ACC112 (cell line): ENCODE measurements at regions not wholly inside any gene's neighbourhood (a gene's known extent, or its start where the extent isn't known, plus 50 kb on each side); places are given as distances from the start of the nearest gene placed in this dataset.

Experiments used
- H2AFZ ChIP-seq: fragments of 200-600 bp; sonication (generic); one replicate; pipeline ENCODE4 v1.6.0; 2017; ENCODE audit warnings: antibody characterized with exemption, low read length; ENCODE audit not compliant: unreplicated experiment
- H3K27ac ChIP-seq: fragments of 200-600 bp; sonication (generic); 2 replicates; pipeline ENCODE4 v1.5.1; 2014; ENCODE audit warnings: low read depth, mild to moderate bottlenecking, antibody characterized with exemption, low read length, moderate library complexity
- H3K27me3 ChIP-seq: fragments of 200-600 bp; sonication (generic); 2 replicates; pipeline ENCODE4 v1.6.1; 2014; ENCODE audit warnings: mild to moderate bottlenecking, antibody characterized with exemption, low read length, moderate library complexity, mixed read lengths; ENCODE audit not compliant: insufficient read depth
- H3K36me3 ChIP-seq: fragments of 200-600 bp; sonication (generic); 2 replicates; pipeline ENCODE4 v1.6.1; 2016; ENCODE audit warnings: mild to moderate bottlenecking, antibody characterized with exemption, low read length, moderate library complexity, mixed read lengths; ENCODE audit not compliant: insufficient read depth
- H3K4me1 ChIP-seq: fragments of 200-600 bp; sonication (generic); one replicate; pipeline ENCODE4 v1.6.1; 2016; ENCODE audit warnings: low read length, mixed read lengths; ENCODE audit not compliant: insufficient read depth, unreplicated experiment, control insufficient read depth
- H3K4me3 ChIP-seq: fragments of 200-600 bp; sonication (generic); 2 replicates; pipeline ENCODE4 v1.5.1; 2014; ENCODE audit warnings: mild to moderate bottlenecking, low read depth, low read length
- H3K79me2 ChIP-seq: fragments of 200-600 bp; sonication (generic); one replicate; pipeline ENCODE4 v1.6.0; 2016; ENCODE audit warnings: low read length; ENCODE audit not compliant: control insufficient read depth, unreplicated experiment, insufficient read depth

- no peak overlapping the region for H3K27ac ChIP-seq
- peaks cover 12% of the 10 kb centered on the region for H3K4me1 ChIP-seq
- H3K36me3 ChIP-seq = no peaks in the 10 kb centered on the region
- peaks cover 33% of the 10 kb centered on the region for H3K27me3 ChIP-seq
- H3K79me2 ChIP-seq = no peaks in the 10 kb centered on the region
- no peak overlapping the region for H3K4me3 ChIP-seq
- H2AFZ ChIP-seq = no peak overlapping the region
These were observed 178.8 kb downstream of the OPA1 start for GRCh38 chr3:193771653-193772421.

DNA sequence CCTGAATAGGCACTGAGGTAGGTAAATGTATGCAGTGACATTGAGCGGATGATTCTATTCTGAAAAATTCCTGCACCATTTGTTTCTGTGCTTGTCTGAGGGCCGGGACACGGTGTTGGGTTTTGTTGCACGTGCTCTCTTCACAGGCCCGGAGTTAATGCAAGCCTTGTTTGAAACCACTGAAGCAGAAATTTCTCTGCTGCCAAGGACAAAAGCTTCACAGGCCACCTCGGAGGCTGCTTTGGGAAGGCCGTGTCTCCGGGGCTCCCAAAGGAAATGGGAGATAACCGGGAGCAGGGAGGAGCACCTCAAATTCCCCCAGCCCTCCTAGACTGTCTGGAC lies 179.4 kb downstream of the OPA1 start:
- no peak overlapping the region for H3K27ac ChIP-seq
- no peak overlapping the region for H2AFZ ChIP-seq
- H3K27me3 ChIP-seq = peaks cover 38% of the 10 kb centered on the region
- no peak overlapping the region for H3K4me3 ChIP-seq
- H3K79me2 ChIP-seq = no peaks in the 10 kb centered on the region
- H3K4me1 ChIP-seq = peaks cover 11% of the 10 kb centered on the region
- H3K36me3 ChIP-seq = no peaks in the 10 kb centered on the region

GRCh38 chr3:193773266-193774220 lies 180.5 kb downstream of the OPA1 start:
- H3K4me3 ChIP-seq = no peak overlapping the region
- peaks cover 46% of the 10 kb centered on the region for H3K27me3 ChIP-seq
- no peak overlapping the region for H3K27ac ChIP-seq
- no peak overlapping the region for H2AFZ ChIP-seq
- no peaks in the 10 kb centered on the region for H3K36me3 ChIP-seq
- no peaks in the 10 kb centered on the region for H3K79me2 ChIP-seq
- peaks cover under 1% of the 10 kb centered on the region for H3K4me1 ChIP-seq

GRCh38 chr3:193774272-193774915 lies 181.4 kb downstream of the OPA1 start:
- Histone ChIP-seq H2AFZ (no peak overlapping the region), H3K27me3 (peaks cover 55% of the 10 kb centered on the region), H3K36me3 (no peaks in the 10 kb centered on the region), H3K79me2 (no peaks in the 10 kb centered on the region), H3K27ac (no peak overlapping the region), H3K4me1 (no peaks in the 10 kb centered on the region), H3K4me3 (no peak overlapping the region)

- H3K36me3 ChIP-seq = no peaks in the 10 kb centered on the region
- H3K27ac ChIP-seq = no peak overlapping the region
- H3K27me3 ChIP-seq = peaks cover 59% of the 10 kb centered on the region
- no peak overlapping the region for H3K4me3 ChIP-seq
- H3K4me1 ChIP-seq = no peaks in the 10 kb centered on the region
- no peaks in the 10 kb centered on the region for H3K79me2 ChIP-seq
- H2AFZ ChIP-seq = no peak overlapping the region
These were observed 181.9 kb downstream of the OPA1 start for GRCh38 chr3:193774916-193775285.

GRCh38 chr3:193775421-193776077 lies 182.5 kb downstream of the OPA1 start:
- H3K36me3 ChIP-seq = no peaks in the 10 kb centered on the region
- no peaks in the 10 kb centered on the region for H3K79me2 ChIP-seq
- peaks cover 59% of the 10 kb centered on the region for H3K27me3 ChIP-seq
- H3K4me1 ChIP-seq = no peaks in the 10 kb centered on the region
- H3K4me3 ChIP-seq = no peak overlapping the region
- no peak overlapping the region for H2AFZ ChIP-seq
- no peak overlapping the region for H3K27ac ChIP-seq

DNA sequence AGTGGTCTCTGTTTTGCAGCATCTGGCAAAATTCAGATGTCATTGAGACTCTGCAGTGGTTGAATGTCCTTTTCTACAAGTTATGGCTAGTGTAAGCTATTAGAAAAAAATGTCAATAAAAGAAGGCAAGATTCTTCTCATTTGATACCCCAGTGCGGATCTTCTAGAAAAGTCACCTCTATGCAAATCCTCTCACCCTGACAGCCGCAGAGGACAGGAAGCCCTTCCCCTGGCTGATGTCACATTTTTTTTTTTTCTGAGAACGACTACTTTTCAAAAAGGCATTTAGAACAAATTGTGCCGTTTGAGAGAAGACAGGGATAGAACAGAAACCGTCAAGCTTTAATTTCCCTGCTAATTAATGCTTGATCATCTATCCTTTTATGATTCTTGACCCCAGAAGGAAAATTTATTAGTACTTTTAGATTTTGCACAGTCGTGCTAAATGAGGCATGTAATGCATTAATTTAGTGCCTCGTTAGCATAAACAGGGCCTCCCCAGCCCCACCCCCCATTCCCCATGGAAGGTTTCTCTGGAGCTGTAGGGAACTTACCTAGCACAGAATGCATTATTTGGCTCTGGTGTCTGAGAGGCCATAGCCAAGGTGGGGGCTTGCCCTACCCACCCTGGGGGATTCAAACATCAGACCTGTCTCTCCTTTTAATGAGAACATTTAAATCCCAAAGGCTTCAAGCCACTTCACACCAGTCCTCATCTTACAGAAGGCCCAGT lies 183.8 kb downstream of the OPA1 start:
- H3K36me3 ChIP-seq = no peaks in the 10 kb centered on the region
- peaks cover 59% of the 10 kb centered on the region for H3K27me3 ChIP-seq
- H2AFZ ChIP-seq = no peak overlapping the region
- no peak overlapping the region for H3K4me3 ChIP-seq
- H3K79me2 ChIP-seq = no peaks in the 10 kb centered on the region
- H3K4me1 ChIP-seq = no peaks in the 10 kb centered on the region
- H3K27ac ChIP-seq = no peak overlapping the region

DNA sequence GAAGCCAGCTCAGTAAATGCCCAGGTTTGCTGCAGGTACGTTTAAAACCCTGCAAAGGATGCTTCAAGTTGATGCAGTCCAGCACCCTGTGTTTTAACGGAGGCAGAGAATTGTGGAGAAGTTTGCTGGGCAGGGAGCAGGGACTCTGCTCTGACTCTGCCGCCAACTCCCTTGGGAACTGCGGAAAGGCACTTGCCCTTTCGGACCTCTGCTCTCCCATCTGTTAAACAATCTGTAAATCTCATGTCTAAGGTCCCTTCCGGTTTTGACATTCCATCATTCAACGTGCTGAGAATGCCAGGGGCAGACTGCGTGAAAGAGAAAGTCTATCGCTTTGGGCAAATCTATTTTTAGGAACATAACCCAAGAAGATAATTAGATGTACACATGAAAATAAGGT lies 184.5 kb downstream of the OPA1 start:
- Histone ChIP-seq H3K4me1 (no peaks in the 10 kb centered on the region), H3K4me3 (no peak overlapping the region), H3K79me2 (no peaks in the 10 kb centered on the region), H2AFZ (no peak overlapping the region), H3K27me3 (peaks cover 56% of the 10 kb centered on the region), H3K36me3 (no peaks in the 10 kb centered on the region), H3K27ac (no peak overlapping the region)

GRCh38 chr3:193778676-193779075 lies 185.7 kb downstream of the OPA1 start:
- Histone ChIP-seq H3K27me3 (peaks cover 45% of the 10 kb centered on the region), H3K27ac (no peak overlapping the region), H3K4me1 (peaks cover 4% of the 10 kb centered on the region), H2AFZ (no peak overlapping the region), H3K4me3 (no peak overlapping the region), H3K36me3 (no peaks in the 10 kb centered on the region), H3K79me2 (no peaks in the 10 kb centered on the region)

GRCh38 chr3:193779933-193780332 lies 186.9 kb downstream of the OPA1 start:
- Histone ChIP-seq H3K4me3 (no peak overlapping the region), H3K79me2 (no peaks in the 10 kb centered on the region), H3K27me3 (peaks cover 35% of the 10 kb centered on the region), H3K27ac (no peak overlapping the region), H2AFZ (no peak overlapping the region), H3K36me3 (no peaks in the 10 kb centered on the region), H3K4me1 (peaks cover 5% of the 10 kb centered on the region)
